ENCODE measurements at regions not wholly inside any gene's neighbourhood (a gene's known extent, or its start where the extent isn't known, plus 50 kb on each side); places are given as distances from the start of the nearest gene placed in this dataset.

- TF ChIP-seq, protein P1, sequence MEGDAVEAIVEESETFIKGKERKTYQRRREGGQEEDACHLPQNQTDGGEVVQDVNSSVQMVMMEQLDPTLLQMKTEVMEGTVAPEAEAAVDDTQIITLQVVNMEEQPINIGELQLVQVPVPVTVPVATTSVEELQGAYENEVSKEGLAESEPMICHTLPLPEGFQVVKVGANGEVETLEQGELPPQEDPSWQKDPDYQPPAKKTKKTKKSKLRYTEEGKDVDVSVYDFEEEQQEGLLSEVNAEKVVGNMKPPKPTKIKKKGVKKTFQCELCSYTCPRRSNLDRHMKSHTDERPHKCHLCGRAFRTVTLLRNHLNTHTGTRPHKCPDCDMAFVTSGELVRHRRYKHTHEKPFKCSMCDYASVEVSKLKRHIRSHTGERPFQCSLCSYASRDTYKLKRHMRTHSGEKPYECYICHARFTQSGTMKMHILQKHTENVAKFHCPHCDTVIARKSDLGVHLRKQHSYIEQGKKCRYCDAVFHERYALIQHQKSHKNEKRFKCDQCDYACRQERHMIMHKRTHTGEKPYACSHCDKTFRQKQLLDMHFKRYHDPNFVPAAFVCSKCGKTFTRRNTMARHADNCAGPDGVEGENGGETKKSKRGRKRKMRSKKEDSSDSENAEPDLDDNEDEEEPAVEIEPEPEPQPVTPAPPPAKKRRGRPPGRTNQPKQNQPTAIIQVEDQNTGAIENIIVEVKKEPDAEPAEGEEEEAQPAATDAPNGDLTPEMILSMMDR (conservative IDR thresholded peaks at IDR 0.05 in 1 of 2, IDR thresholded peaks at IDR 0.05 in 1 of 2; ENCODE audit: low read depth in 1 of 2, low read length in 2 of 2) = no peak
- TF ChIP-seq EZH2 (IDR thresholded peaks at IDR 0.05; ENCODE audit: low read length, missing control alignments) = no peak
These were observed 139.1 kb downstream of the BTBD3 start for GRCh38 chr20:12056839-12057238.
